ENCODE measurements at regions not wholly inside any gene's neighbourhood (a gene's known extent, or its start where the extent isn't known, plus 50 kb on each side); places are given as distances from the start of the nearest gene placed in this dataset.

DNA sequence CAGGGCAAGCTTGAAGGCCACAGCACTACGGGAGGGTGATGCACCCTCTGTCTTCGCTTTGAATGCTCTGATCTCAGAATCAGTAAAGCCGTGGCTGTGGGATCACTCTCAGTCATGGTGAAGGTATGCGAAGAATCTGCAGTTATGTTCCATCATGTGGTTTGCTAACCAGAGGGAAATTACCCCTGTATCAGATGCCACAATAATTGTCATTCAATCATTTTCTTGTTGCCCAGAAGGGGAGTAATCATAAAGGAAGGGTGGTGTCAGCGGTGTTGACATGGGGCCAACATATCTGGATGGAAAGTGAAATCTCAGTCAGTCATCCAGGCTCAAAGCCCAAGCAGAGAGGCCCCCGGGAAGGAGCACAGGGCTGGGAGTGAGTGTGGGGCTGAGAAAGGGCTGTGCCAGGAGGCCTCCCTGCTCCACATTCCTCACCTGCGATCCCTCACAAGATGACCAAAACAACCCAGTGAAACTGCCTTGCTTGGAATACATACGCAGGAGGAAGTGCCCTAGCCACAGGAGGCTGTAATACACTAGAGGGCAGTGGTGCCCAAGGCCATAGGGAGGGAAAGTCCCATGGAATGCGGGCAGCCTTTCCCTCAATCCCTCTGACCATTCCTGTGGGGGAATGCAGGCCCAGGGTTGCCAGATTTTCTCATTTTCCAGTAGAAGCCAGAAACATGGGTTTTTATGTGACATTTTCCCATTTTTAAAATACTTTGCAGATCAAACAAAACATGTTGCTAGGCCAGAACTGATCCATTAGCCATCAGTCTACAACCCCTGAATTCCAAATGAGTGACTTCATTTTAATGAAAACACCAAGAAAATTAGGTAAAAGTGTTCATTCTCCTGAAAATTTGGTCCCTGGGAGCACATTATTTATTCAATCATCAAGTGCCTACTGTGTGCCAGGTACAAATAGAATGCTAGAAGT is 95.7 kb upstream of the VANGL1 start:
- dilution Hi-C loops (cut with HindIII; ENCODE audit: low sequenced_read_pairs, unreplicated experiment): no loop called here
- peak overlapping the region; percentile 98 for H2BK20ac ChIP-seq (ENCODE audit: low read depth, low read length)
- no CpG with 5 or more reads among the region's 9 CpGs for WGBS, 2 experiments (ENCODE audit: extremely low coverage in 2 of 2, insufficient read length in 1 of 2)
- BruUV-seq (replicated peaks): no TSS peak
- H2BK5ac ChIP-seq (ENCODE audit: low read depth, low read length, poor library complexity, severe bottlenecking): peak overlapping the region; percentile 87
- H3K36me3 ChIP-seq (ENCODE audit: control insufficient read depth, insufficient read depth, low read length): no peaks in the 10 kb centered on the region
- intact Hi-C loops (cut with micrococcal nuclease): loop anchor here (1.0 to 10.0 kb wide), 3 partner anchors 49 to 407 kb away; no protein-coding TSS in a partner anchor
- peak overlapping the region; percentile 96 for H3K4ac ChIP-seq (ENCODE audit: low read depth, low read length)
- H3K9me3 ChIP-seq (ENCODE audit: control insufficient read depth, insufficient read depth, low read length): no peaks in the 10 kb centered on the region
- H3K4me1 ChIP-seq (ENCODE audit: control insufficient read depth, insufficient read depth, low read length): peaks cover 15% of the 10 kb centered on the region
- H3K27ac ChIP-seq (ENCODE audit: insufficient read depth, low read length): peak overlapping the region; percentile 80
- H3K4me3 ChIP-seq (ENCODE audit: insufficient read depth, low read depth, low read length): no peak overlapping the region
- peak overlapping the region; percentile 39 for H4K5ac ChIP-seq (ENCODE audit: low read depth, low read length)
- 0 out of 4 replicates have a peak, but pooled peaks cover 0 to 3% of the 10 kb centered on the region in 2 experiments for H3K79me1 ChIP-seq (ENCODE audit: low read depth in 1 of 2, low read length in 2 of 2)
- H3K14ac ChIP-seq (replicated peaks; ENCODE audit: low read depth, low read length): peak overlapping the region; percentile 30
- H3K18ac ChIP-seq (ENCODE audit: low read depth, low read length): peak overlapping the region; percentile 29
- DNase-seq: peak; percentile 95
- peak overlapping the region; percentile 80; the same call in 2 of the 3 replicates for H2BK15ac ChIP-seq (ENCODE audit: low read depth, low read length)
- no peaks in the 10 kb centered on the region for H4K20me1 ChIP-seq (ENCODE audit: insufficient read depth, low read length)
- H2AK5ac ChIP-seq (ENCODE audit: low read depth, low read length): peak overlapping the region; percentile 3
- ChIA-PET POLR2A (ENCODE audit: unreplicated experiment) (interaction anchor here (0.6 kb wide), 1 partner anchor 62 kb away, joined by 4 read pairs; no protein-coding TSS in a partner anchor), CTCF (no interaction called here)
- peak overlapping the region; percentile 53 for H3K23ac ChIP-seq (ENCODE audit: low read depth, low read length)
- in situ Hi-C loops (cut with MboI; ENCODE audit: low sequenced_read_pairs): no loop called here
- H4K91ac ChIP-seq (ENCODE audit: insufficient read depth, low read depth, low read length): peak overlapping the region; percentile 90
- H2AFZ ChIP-seq (replicated peaks; ENCODE audit: low read length, poor library complexity): peak overlapping the region; percentile 81
- TF ChIP-seq MAFK (IDR thresholded peaks at IDR 0.05; ENCODE audit: low read depth, low read length) (no peak), FOS (IDR thresholded peaks at IDR 0.05; ENCODE audit: low read depth, low read length) (peak; percentile 57; the same call in 1 of the 2 replicates), RAD21 (IDR thresholded peaks at IDR 0.05; ENCODE audit: low read length) (peak; percentile 71), POLR2A (IDR thresholded peaks at IDR 0.05; ENCODE audit: low read depth, low read length) (peak; percentile 63; the same call in 1 of the 2 replicates), MXI1 (IDR thresholded peaks at IDR 0.05; ENCODE audit: borderline replicate concordance, low read depth, low read length) (no peak), RFX5 (IDR thresholded peaks at IDR 0.05; ENCODE audit: low read depth, low read length) (no peak), CEBPB (IDR thresholded peaks at IDR 0.05; ENCODE audit: low read depth, low read length) (no peak), MAZ (IDR thresholded peaks at IDR 0.05; ENCODE audit: borderline replicate concordance, low read depth, low read length) (peak; percentile 34; the same call in 1 of the 2 replicates), SMC3 (IDR thresholded peaks at IDR 0.05; ENCODE audit: low read depth, low read length) (peak; percentile 41; the same call in 1 of the 2 replicates), RCOR1 (IDR thresholded peaks at IDR 0.05; ENCODE audit: insufficient replicate concordance, low read length) (peak; percentile 50), NFE2L2 (IDR thresholded peaks at IDR 0.05; ENCODE audit: low read depth, low read length) (no peak), CHD1 (IDR thresholded peaks at IDR 0.05; ENCODE audit: low read depth, low read length) (no peak)
- TF ChIP-seq, protein P1, sequence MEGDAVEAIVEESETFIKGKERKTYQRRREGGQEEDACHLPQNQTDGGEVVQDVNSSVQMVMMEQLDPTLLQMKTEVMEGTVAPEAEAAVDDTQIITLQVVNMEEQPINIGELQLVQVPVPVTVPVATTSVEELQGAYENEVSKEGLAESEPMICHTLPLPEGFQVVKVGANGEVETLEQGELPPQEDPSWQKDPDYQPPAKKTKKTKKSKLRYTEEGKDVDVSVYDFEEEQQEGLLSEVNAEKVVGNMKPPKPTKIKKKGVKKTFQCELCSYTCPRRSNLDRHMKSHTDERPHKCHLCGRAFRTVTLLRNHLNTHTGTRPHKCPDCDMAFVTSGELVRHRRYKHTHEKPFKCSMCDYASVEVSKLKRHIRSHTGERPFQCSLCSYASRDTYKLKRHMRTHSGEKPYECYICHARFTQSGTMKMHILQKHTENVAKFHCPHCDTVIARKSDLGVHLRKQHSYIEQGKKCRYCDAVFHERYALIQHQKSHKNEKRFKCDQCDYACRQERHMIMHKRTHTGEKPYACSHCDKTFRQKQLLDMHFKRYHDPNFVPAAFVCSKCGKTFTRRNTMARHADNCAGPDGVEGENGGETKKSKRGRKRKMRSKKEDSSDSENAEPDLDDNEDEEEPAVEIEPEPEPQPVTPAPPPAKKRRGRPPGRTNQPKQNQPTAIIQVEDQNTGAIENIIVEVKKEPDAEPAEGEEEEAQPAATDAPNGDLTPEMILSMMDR (conservative IDR thresholded peaks at IDR 0.05; ENCODE audit: low read depth, low read length): peak; percentile 75
- TF ChIP-seq, protein P2, sequence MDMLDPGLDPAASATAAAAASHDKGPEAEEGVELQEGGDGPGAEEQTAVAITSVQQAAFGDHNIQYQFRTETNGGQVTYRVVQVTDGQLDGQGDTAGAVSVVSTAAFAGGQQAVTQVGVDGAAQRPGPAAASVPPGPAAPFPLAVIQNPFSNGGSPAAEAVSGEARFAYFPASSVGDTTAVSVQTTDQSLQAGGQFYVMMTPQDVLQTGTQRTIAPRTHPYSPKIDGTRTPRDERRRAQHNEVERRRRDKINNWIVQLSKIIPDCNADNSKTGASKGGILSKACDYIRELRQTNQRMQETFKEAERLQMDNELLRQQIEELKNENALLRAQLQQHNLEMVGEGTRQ (IDR thresholded peaks at IDR 0.05; ENCODE audit: low read depth, low read length): peak; percentile 61; the same call in 1 of the 2 replicates
- peak; percentile 93 for ATAC-seq (ENCODE audit: low read depth)
- 0 out of 2 replicates have a peak, but pooled peaks cover 2% of the 10 kb centered on the region for H3K27me3 ChIP-seq (ENCODE audit: control insufficient read depth, insufficient read depth, low read length)
- H3K9ac ChIP-seq (ENCODE audit: low read depth, low read length): peak overlapping the region; percentile 0; the same call in 1 of the 2 replicates
- peak overlapping the region; percentile 20 to 81 for H4K8ac ChIP-seq (ENCODE audit: low read depth in 2 of 2, low read length in 2 of 2)
- H3K9me1 ChIP-seq (ENCODE audit: insufficient read depth, low read length): peaks cover 14% of the 10 kb centered on the region
- H2BK120ac ChIP-seq (ENCODE audit: low read depth, low read length): peak overlapping the region; percentile 98
- peak overlapping the region; percentile 25; the same call in 1 of the 2 replicates for H3K4me2 ChIP-seq (ENCODE audit: low read depth, low read length)
- peak overlapping the region; percentile 87 for H3K56ac ChIP-seq (ENCODE audit: extremely low read depth, insufficient read depth, low read length)
- peak overlapping the region; percentile 28 for H2AK9ac ChIP-seq (replicated peaks; ENCODE audit: low read depth, low read length, poor library complexity)

Measured in IMR-90 (cell line).